Mesenchymal stem cell (in vitro differentiated cells and primary cell): ENCODE measurements at regions not wholly inside any gene's neighbourhood (a gene's known extent, or its start where the extent isn't known, plus 50 kb on each side); places are given as distances from the start of the nearest gene placed in this dataset. TPM values are rescaled to one million over a fixed set of nuclear protein-coding genes. Genes with fewer than 3 reads are reported as not detected.

Source experiments
- DNase-seq: peaks from one replicate; pipeline ENCODE4 v3.0.0-alpha.2; 2013
- H2AFZ ChIP-seq: one replicate; pipeline ENCODE4 v1.6.1; 2013; ENCODE audit warnings: low read depth, mild to moderate bottlenecking, control low read depth, inconsistent platforms, low read length, moderate library complexity
- H2AK5ac ChIP-seq: 2 replicates; pipeline ENCODE4 v1.6.1; 2013; ENCODE audit warnings: low read length, moderate library complexity, mild to moderate bottlenecking, inconsistent platforms; ENCODE audit not compliant: severe bottlenecking
- H2BK120ac ChIP-seq: one replicate; pipeline ENCODE4 v1.6.1; 2013; ENCODE audit warnings: low read depth, mild to moderate bottlenecking, inconsistent platforms, low read length, moderate library complexity
- H2BK12ac ChIP-seq, 2 experiments: one replicate each; pipeline ENCODE4 v1.6.1; 2013; ENCODE audit warnings: inconsistent platforms in 2 of 2, low read length in 2 of 2, mild to moderate bottlenecking in 2 of 2, moderate library complexity in 2 of 2, control low read depth in 1 of 2
- H2BK15ac ChIP-seq: one replicate; pipeline ENCODE4 v1.6.1; 2013; ENCODE audit warnings: mild to moderate bottlenecking, low read depth, inconsistent platforms; ENCODE audit not compliant: poor library complexity, severe bottlenecking
- H2BK5ac ChIP-seq: 2 replicates; pipeline ENCODE4 v1.6.1; 2013; ENCODE audit warnings: low read depth, mild to moderate bottlenecking, low read length, control low read depth, inconsistent platforms; ENCODE audit not compliant: poor library complexity, severe bottlenecking
- H3K14ac ChIP-seq, 2 experiments: one replicate each; pipeline ENCODE4 v1.6.1; 2013; ENCODE audit warnings: inconsistent platforms in 2 of 2, low read length in 2 of 2, control low read depth in 1 of 2, mild to moderate bottlenecking in 1 of 2, moderate library complexity in 1 of 2
- H3K18ac ChIP-seq, 2 experiments: one replicate each; pipeline ENCODE4 v1.6.1; 2013; ENCODE audit warnings: inconsistent platforms in 2 of 2, low read length in 2 of 2, control low read depth in 1 of 2, low read depth in 1 of 2, mild to moderate bottlenecking in 1 of 2
- H3K23ac ChIP-seq, 2 experiments: one replicate each; pipeline ENCODE4 v1.6.1; 2013; ENCODE audit warnings: inconsistent platforms in 2 of 2, low read length in 2 of 2, mild to moderate bottlenecking in 2 of 2, moderate library complexity in 2 of 2, control low read depth in 1 of 2
- H3K27ac ChIP-seq: 2 replicates; pipeline ENCODE4 v1.5.1; 2013; ENCODE audit warnings: mild to moderate bottlenecking, moderate library complexity, low read length, control low read depth, inconsistent platforms; ENCODE audit not compliant: poor library complexity, severe bottlenecking
- H3K27me3 ChIP-seq, 2 experiments: 2 replicates each; pipeline versions ENCODE4 v1.6.1 to v1.7.0; 2013; ENCODE audit warnings: low read length in 2 of 2, mild to moderate bottlenecking in 2 of 2, moderate library complexity in 2 of 2, control low read depth in 1 of 2, inconsistent platforms in 1 of 2; ENCODE audit not compliant: control insufficient read depth in 1 of 2, insufficient read depth in 1 of 2
- H3K36me3 ChIP-seq, 2 experiments: 2 replicates each; pipeline versions ENCODE4 v1.6.1 to v1.7.0; 2013; ENCODE audit warnings: low read length in 2 of 2, control low read depth in 1 of 2, inconsistent platforms in 1 of 2, low read depth in 1 of 2, mild to moderate bottlenecking in 1 of 2; ENCODE audit not compliant: insufficient read depth in 2 of 2, control insufficient read depth in 1 of 2
- H3K4ac ChIP-seq, 2 experiments: one replicate each; pipeline ENCODE4 v1.6.1; 2013; ENCODE audit warnings: inconsistent platforms in 2 of 2, low read length in 2 of 2, mild to moderate bottlenecking in 2 of 2, moderate library complexity in 2 of 2, control low read depth in 1 of 2, low read depth in 1 of 2
- H3K4me1 ChIP-seq: 2 replicates; pipeline ENCODE4 v1.6.1; 2013; ENCODE audit warnings: low read depth, low read length, control low read depth; ENCODE audit not compliant: control insufficient read depth, insufficient read depth
- H3K4me2 ChIP-seq: 2 replicates; pipeline ENCODE4 v1.6.1; 2013; ENCODE audit warnings: low read length, mild to moderate bottlenecking, inconsistent platforms; ENCODE audit not compliant: poor library complexity, severe bottlenecking
- H3K4me3 ChIP-seq, 2 experiments: 2 replicates each; pipeline versions ENCODE4 v1.5.1 to v1.7.0; 2013; ENCODE audit warnings: low read length in 2 of 2, mild to moderate bottlenecking in 2 of 2, control low read depth in 1 of 2, low read depth in 1 of 2; ENCODE audit not compliant: insufficient read depth in 1 of 2
- H3K79me1 ChIP-seq: replicated peaks from 2 replicates; pipeline ENCODE4 v1.6.1; 2013; ENCODE audit warnings: mild to moderate bottlenecking, control low read depth, low read length, inconsistent platforms; ENCODE audit not compliant: poor library complexity, severe bottlenecking
- H3K9ac ChIP-seq: 2 replicates; pipeline ENCODE4 v1.7.0; 2013; ENCODE audit warnings: mild to moderate bottlenecking, low read length, moderate library complexity
- H3K9me3 ChIP-seq: 2 replicates; pipeline ENCODE4 v1.7.0; 2013; ENCODE audit warnings: mild to moderate bottlenecking, low read length; ENCODE audit not compliant: control insufficient read depth
- H4K8ac ChIP-seq: one replicate; pipeline ENCODE4 v1.6.1; 2013; ENCODE audit warnings: inconsistent platforms, mild to moderate bottlenecking, low read length, moderate library complexity
- H4K91ac ChIP-seq: one replicate; pipeline ENCODE4 v1.6.1; 2013; ENCODE audit warnings: mild to moderate bottlenecking, low read length, inconsistent platforms
- WGBS: methylation state at CpG from one replicate; pipeline ENCODE4 v1.1.7; 2013; ENCODE audit warnings: mixed read lengths; 5-methylcytosine and 5-hydroxymethylcytosine counted together
- small RNA-seq: library from polyadenylated mRNA; stranded (forward); fragments of <200 nt; extraction: miRNeasy Mini kit (QIAGEN cat#:217004); gene quantifications from one replicate; pipeline ENCODE3, GENCODE V24; 2013; ENCODE audit warnings: low read depth

GRCh38 chr5:156273325-156273724 is 53.6 kb upstream of the SGCD start:
- Histone ChIP-seq H2BK15ac (no peak overlapping the region), H2AFZ (no peak overlapping the region), H3K4ac (no peak overlapping the region), H3K27me3 (no peaks in the 10 kb centered on the region), H3K14ac (no peak overlapping the region), H4K8ac (no peak overlapping the region), H2BK5ac (no peak overlapping the region), H2BK120ac (no peak overlapping the region), H3K4me1 (no peaks in the 10 kb centered on the region), H3K18ac (no peak overlapping the region), H3K79me1 (no peaks in the 10 kb centered on the region), H3K27ac (no peak overlapping the region), H3K36me3 (no peaks in the 10 kb centered on the region), H3K9me3 (peaks cover 5% of the 10 kb centered on the region), H2AK5ac (no peak overlapping the region), H3K23ac (no peak overlapping the region), H3K4me2 (no peak overlapping the region), H3K4me3 (no peak overlapping the region), H2BK12ac (no peak overlapping the region), H3K9ac (no peak overlapping the region), H4K91ac (no peak overlapping the region)
- WGBS, result 88% methylated on average over 3 of the region's 3 CpGs
- no peak for DNase-seq

GRCh38 chr5:156274453-156274852 is 52.5 kb upstream of the SGCD start:
- Histone ChIP-seq H3K9ac (no peak overlapping the region), H4K91ac (no peak overlapping the region), H3K79me1 (no peaks in the 10 kb centered on the region), H2BK120ac (no peak overlapping the region), H3K27me3 (no peaks in the 10 kb centered on the region), H4K8ac (no peak overlapping the region), H3K9me3 (peaks cover 5% of the 10 kb centered on the region), H3K36me3 (no peaks in the 10 kb centered on the region), H3K4me3 (no peak overlapping the region), H3K4me1 (no peaks in the 10 kb centered on the region), H2BK15ac (no peak overlapping the region), H3K4me2 (no peak overlapping the region), H2AFZ (no peak overlapping the region), H3K14ac (no peak overlapping the region), H2BK5ac (no peak overlapping the region), H3K4ac (no peak overlapping the region), H3K18ac (no peak overlapping the region), H2BK12ac (no peak overlapping the region), H2AK5ac (no peak overlapping the region), H3K27ac (no peak overlapping the region), H3K23ac (no peak overlapping the region)
- no CpG with 5 or more reads among the region's 1 CpG for WGBS
- DNase-seq, result no peak

Small RNA genes lying in the stretch of these regions (small RNA-seq; reads per million reads assigned to genes)
- not detected for gene RNA5SP199
